ENCODE measurements at regions not wholly inside any gene's neighbourhood (a gene's known extent, or its start where the extent isn't known, plus 50 kb on each side); places are given as distances from the start of the nearest gene placed in this dataset.

DNA sequence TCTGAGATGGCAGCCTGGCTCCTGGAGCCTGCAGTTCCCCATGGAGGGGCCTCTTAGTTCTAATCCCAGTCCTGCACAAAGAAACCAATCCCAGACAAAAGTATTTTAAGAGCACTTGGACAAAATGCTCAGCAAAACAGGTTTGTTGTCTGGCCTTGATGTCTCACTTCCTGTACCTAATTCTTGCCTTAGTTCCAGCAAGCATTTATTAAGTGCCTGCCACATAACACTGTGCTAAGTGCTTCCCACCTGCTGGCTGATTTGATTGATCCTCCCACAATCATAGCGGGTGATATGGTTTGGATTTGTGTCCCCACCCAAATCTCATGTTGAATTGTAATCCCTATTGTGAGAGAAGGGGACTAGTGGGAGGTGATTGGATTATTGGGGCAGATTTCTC, 65.7 kb upstream of the HABP2 start:
- TF ChIP-seq, protein P1, sequence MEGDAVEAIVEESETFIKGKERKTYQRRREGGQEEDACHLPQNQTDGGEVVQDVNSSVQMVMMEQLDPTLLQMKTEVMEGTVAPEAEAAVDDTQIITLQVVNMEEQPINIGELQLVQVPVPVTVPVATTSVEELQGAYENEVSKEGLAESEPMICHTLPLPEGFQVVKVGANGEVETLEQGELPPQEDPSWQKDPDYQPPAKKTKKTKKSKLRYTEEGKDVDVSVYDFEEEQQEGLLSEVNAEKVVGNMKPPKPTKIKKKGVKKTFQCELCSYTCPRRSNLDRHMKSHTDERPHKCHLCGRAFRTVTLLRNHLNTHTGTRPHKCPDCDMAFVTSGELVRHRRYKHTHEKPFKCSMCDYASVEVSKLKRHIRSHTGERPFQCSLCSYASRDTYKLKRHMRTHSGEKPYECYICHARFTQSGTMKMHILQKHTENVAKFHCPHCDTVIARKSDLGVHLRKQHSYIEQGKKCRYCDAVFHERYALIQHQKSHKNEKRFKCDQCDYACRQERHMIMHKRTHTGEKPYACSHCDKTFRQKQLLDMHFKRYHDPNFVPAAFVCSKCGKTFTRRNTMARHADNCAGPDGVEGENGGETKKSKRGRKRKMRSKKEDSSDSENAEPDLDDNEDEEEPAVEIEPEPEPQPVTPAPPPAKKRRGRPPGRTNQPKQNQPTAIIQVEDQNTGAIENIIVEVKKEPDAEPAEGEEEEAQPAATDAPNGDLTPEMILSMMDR (IDR thresholded peaks at IDR 0.05) = no peak
- TF ChIP-seq POLR2A (IDR thresholded peaks at IDR 0.05) = no peak
